Panc1 (cell line): ENCODE measurements at regions not wholly inside any gene's neighbourhood (a gene's known extent, or its start where the extent isn't known, plus 50 kb on each side); places are given as distances from the start of the nearest gene placed in this dataset.

Experiments used
- POLR2AphosphoS5 ChIP-seq: IDR thresholded peaks from 2 replicates; pipeline ENCODE4 v1.6.1; 2012; ENCODE audit warnings: mild to moderate bottlenecking, low read depth, low read length, moderate library complexity
- SIN3A ChIP-seq: IDR thresholded peaks from 2 replicates; pipeline ENCODE4 v1.6.1; 2012; ENCODE audit warnings: low read depth, mild to moderate bottlenecking, low read length, moderate library complexity, borderline replicate concordance; ENCODE audit not compliant: insufficient read depth
- TF ChIP-seq, protein P1 (sequence below): fragments of 450-650 bp; IDR thresholded peaks from 2 replicates; pipeline ENCODE4 v1.5.1; 2017; ENCODE audit warnings: mild to moderate bottlenecking
- TF ChIP-seq, protein P2 (sequence below), 2 experiments: IDR thresholded peaks; 2 replicates each; pipeline ENCODE4 v1.6.1; 2011 to 2012; ENCODE audit warnings: low read depth in 2 of 2, control low read depth in 1 of 2, low read length in 1 of 2, mild to moderate bottlenecking in 1 of 2, moderate library complexity in 1 of 2; ENCODE audit not compliant: insufficient read depth in 1 of 2

DNA sequence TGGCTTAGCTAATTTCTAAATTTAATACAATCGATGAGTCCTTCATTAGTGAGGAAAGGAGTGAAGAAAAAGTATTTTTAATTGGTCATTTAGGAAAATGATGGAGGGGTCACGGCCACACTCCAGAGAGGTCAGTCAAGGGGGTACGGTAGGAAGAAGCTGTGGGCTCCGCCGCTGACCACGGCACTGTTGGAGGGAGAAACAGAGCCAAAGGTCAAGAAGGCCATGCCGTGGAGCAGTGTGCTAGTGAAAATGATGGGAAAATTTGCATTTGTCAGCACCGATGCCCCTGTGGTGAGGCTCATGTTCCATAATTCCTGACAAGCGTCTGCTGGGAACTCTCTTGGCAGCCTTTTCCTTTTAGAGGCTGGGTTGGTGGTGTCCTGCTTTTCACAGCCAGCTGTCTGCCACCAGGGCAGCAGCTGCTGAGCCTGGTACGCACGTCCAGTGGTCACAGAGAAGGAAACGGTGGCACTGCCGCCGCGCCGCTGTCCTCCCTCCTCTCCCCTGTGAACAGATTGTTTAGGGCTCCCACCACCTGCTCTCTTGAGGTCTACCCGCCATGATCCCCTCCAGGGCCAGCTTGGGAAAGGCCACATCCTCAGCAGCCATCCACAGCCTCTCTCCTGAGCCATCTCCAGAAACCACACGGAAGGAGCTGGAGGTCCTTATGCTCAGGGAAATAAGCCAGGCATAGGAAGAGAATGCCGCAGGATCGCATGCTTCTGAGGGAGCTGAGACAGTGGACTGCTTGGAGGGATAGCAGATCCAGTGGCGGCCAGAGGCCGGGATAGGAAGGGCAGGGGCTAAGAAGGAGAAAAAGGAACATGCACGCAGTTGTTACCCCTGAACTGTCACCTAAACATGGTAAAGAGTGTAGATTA, 263.7 kb upstream of the PPP2R2D start:
- TF ChIP-seq, protein P1, sequence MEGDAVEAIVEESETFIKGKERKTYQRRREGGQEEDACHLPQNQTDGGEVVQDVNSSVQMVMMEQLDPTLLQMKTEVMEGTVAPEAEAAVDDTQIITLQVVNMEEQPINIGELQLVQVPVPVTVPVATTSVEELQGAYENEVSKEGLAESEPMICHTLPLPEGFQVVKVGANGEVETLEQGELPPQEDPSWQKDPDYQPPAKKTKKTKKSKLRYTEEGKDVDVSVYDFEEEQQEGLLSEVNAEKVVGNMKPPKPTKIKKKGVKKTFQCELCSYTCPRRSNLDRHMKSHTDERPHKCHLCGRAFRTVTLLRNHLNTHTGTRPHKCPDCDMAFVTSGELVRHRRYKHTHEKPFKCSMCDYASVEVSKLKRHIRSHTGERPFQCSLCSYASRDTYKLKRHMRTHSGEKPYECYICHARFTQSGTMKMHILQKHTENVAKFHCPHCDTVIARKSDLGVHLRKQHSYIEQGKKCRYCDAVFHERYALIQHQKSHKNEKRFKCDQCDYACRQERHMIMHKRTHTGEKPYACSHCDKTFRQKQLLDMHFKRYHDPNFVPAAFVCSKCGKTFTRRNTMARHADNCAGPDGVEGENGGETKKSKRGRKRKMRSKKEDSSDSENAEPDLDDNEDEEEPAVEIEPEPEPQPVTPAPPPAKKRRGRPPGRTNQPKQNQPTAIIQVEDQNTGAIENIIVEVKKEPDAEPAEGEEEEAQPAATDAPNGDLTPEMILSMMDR = no peak
- TF ChIP-seq SIN3A (no peak), POLR2AphosphoS5 (no peak)
- TF ChIP-seq, protein P2, sequence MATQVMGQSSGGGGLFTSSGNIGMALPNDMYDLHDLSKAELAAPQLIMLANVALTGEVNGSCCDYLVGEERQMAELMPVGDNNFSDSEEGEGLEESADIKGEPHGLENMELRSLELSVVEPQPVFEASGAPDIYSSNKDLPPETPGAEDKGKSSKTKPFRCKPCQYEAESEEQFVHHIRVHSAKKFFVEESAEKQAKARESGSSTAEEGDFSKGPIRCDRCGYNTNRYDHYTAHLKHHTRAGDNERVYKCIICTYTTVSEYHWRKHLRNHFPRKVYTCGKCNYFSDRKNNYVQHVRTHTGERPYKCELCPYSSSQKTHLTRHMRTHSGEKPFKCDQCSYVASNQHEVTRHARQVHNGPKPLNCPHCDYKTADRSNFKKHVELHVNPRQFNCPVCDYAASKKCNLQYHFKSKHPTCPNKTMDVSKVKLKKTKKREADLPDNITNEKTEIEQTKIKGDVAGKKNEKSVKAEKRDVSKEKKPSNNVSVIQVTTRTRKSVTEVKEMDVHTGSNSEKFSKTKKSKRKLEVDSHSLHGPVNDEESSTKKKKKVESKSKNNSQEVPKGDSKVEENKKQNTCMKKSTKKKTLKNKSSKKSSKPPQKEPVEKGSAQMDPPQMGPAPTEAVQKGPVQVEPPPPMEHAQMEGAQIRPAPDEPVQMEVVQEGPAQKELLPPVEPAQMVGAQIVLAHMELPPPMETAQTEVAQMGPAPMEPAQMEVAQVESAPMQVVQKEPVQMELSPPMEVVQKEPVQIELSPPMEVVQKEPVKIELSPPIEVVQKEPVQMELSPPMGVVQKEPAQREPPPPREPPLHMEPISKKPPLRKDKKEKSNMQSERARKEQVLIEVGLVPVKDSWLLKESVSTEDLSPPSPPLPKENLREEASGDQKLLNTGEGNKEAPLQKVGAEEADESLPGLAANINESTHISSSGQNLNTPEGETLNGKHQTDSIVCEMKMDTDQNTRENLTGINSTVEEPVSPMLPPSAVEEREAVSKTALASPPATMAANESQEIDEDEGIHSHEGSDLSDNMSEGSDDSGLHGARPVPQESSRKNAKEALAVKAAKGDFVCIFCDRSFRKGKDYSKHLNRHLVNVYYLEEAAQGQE (IDR thresholded peaks at IDR 0.05; ENCODE audit: insufficient read depth in 1 of 2, low read depth in 2 of 2, low read length in 1 of 2) = no peak
